AML-193 (cell line): ENCODE measurements at regions not wholly inside any gene's neighbourhood (a gene's known extent, or its start where the extent isn't known, plus 50 kb on each side); places are given as distances from the start of the nearest gene placed in this dataset.

ENCODE experiments used
- DNase-seq, 2 experiments: peaks; one replicate each; lab custom pipeline; 2025; lab: John Stamatoyannopoulos, UW

DNA sequence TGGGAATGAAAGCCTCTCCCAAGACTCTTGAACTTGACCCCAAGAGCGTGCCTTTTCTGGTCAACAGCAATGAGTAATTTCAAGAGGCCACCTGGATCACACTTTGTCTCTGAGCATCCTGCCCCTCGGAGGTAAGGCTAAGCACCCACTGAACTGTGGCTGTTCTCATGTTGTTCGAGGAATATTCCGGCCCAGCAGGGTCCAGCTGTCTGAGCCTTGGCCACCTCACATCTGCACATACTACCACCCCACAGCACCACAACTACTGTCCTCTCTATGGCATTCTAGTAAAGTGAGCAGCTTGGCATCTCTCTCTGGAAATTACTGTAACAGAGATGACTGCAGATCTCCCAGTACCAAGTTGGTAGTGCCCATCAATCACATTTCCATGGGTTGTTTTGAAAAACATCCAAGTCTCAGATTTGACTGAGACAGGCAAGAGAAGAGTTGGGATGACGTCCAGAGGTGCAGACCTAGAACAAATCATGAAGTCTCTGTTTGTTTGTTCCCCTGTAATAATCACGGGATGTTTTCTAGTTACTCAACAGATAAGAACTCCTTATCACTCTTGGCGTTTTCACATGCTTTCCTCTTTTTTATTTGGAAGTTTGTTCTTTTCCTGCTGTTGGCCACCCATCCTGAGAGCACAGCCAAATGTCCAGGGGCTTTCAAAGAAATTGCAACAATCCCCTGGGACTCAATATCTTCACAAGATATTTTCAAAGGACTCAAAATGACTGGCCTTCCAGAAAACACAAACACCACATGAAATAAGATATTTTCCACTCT lies 336.0 kb upstream of the TNP1 start:
- DNase-seq, result no peak

DNA sequence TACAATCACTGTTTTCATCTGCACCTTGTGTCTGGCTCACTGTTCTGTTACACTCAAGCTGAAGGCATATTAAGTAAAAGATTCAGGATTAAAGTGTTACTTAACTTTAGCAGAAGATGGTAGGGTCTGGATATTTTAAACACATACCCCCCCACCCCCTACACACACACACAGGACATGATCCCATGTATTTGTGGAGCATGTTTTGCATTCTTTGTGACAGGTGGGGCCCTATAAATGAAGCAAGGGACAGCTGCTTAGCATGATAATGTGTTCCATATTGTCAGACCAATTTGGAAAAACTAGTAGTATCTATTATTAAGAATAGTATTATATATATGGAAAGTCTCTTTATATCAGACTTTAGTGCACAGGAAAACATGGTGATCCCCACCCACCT lies 335.2 kb upstream of the TNP1 start:
- DNase-seq, result no peak

DNA sequence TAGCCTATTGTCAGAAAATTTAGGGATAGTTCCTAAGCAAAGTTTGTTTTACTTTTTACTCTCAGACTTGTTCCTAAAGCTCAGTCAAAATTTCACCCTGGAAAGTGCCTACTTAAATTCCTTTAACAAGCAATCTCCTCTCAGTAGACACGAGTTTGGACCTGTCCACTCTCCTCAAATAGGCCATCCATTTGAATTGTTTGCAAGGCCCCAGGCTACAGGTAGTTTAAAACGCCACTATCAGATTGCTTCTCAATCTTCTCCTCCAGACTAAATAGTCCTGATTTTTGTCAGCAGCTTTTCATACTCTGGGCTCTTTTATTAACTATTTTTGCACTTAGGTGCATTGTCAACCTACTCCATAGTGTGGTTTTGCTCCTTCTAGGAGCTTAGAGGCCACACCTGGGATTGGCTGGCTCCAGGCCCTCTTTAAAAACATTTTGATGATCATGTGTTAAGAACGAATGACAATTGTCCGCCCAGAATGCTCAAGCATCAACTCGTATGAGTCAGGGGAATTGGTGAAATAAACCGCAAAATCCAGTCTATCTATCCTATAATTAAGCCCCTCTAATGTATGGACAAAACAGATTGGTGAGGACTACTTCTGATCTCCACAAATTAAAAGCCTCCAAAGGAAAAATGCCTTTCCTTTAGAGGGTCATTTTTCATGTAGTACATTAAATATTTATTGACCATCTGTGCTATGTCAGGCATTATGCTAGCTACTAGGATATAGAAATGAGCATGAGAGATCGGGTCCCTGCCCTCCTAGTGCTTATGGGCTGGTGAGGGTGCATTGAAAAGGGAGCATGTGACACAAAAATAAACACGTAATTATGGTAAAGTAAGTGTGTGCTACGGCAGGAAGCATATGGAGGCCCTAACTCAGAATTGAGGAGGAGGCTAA lies 333.8 kb upstream of the TNP1 start:
- DNase-seq, result no peak

DNA sequence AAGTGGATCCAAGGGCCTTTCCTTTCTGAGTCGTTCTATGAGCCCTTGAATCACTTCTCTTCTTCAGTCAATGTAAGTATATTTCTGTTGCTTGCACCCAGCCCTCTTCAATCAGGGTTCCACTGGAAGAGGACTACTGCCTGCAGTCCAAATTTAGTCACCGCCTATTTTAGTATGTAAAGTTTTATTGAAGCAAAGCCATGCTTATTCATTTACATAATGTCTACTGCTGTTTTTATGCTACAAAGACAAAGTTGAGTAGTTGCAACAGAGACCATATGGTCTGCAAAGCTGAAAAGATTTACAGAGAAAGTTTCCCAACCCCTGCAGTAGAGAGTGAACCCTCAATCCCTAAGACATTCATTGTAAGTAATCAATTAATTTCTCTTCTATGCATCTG lies 332.5 kb upstream of the TNP1 start:
- no peak for DNase-seq

DNA sequence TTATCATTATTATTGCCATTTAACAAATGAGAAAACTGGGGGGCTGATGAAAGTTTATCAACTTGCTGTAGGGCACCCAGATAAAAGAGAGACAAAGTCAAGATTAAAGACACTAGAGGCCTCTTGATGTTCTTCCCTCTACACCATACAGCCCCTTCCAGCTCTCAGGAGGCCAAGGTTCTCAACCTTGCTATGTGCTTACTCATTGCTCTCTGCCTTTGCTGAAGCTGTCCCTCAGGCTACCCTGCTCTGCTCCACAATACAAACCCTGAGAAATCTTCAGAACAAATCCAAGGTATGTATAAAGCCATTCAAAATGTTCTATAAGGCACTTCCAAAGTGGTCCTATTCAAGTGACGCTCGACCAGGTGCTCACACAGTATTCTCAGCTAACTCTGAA lies 329.9 kb upstream of the TNP1 start:
- DNase-seq, result no peak

DNA sequence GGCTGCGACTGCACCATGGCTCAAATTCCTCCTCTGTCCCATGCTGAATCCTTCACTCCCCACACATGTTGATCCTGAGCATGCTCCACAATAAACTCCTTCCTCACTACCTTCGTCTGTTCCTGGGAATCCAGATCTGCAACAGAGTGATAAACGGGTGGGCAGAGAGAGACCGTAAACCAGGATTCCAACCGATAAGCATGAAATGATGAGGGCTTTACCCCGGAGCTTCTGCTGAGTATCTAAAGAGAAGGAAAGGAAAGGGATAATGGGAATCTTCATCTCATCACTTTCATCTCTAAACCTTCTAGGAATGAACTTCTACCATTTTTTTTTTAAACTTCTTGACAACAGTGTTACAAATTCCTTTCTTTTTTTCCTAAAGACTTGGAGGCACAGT lies 329.3 kb upstream of the TNP1 start:
- no peak for DNase-seq

DNA sequence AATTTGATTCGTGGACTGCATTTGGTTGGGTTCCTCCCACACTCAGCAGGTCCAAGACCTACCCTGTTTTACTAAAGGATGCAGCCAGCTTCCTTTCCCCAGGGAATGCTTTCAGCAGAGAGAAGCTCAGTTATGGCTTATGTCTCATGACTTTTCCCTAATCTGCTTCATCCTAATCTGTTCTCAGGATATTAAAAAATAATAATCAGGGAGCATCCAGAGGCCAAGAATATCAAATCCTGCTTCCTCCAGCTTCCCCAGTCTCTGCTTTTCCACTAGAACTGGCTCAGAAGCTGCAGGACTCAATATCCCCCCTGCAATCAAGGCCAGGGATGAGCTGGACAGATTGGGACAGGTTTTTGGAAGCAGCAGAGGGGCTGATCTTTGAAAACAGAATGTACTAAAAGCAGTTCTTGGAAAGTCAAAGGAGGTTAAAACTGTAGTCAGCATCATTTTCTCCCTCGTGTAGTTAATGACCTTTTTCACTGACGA lies 326.9 kb upstream of the TNP1 start:
- no peak for DNase-seq

DNA sequence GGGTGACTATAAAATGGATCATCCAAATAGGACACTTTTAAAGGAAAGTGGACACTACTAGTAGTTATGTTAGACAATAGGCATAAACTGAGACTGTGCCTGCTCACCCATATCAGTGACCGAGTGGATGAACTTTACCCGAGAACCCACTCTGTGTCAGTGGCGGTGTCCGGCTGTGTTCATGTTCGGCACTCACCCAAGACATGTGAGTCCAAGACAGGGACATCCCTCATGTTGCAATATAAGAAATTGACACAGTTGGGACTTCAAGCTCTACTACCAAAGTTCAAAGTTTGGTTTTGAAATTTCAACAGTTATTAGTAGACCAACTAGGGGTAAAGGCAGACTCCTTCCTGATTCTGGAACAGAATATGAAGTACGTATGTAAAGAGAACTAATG lies 326.3 kb upstream of the TNP1 start:
- no peak for DNase-seq

DNA sequence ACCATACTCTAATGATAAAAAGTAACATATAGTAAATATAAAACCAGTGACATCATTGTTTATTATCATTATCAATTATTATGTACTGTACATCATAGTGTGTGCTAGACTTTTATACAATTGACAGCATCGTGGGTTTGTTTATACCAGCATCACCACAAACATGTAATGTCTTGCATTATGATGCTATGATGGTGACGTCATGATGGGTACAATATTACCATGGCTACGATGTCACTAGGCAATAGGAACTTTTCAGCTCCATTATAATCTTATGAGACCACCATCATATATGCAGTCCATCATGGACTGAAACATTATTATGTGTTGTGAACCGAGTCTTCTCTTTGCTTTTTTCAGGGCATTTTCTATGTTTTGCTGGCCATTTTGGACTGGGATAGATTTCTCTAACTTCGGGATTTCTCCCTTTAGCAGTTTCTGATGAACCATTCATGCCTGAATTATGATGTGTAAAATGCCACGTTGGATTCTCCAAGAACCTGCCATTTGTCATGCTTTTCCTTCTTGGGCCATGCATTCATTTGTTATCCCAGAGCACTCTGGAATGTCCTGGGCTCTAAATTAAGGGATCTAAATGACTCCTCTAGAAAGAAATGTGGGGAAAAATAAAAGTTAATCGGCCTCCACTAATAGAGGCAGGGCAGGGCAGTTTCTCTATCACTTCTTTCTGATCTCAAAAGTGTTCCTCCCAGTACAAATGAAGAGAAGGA lies 325.6 kb upstream of the TNP1 start:
- no peak for DNase-seq

DNA sequence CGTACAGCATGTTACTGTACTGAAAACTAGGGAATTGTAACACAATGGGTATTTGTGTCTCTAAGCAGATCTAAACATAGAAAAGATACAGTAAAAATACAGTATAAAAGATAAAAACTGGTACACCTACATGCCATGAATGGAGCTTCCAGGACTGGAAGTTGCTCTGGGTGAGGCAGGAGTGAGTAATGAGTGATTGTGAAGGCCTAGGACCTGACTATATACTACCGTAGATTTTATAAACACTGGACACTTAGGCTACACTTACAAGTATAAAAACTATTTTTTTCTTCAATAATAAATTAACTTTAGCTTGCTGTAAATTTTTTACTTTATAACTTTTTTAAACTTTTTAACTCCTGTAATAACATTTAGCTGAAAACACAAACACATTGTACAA lies 324.4 kb upstream of the TNP1 start:
- DNase-seq, result no peak

DNA sequence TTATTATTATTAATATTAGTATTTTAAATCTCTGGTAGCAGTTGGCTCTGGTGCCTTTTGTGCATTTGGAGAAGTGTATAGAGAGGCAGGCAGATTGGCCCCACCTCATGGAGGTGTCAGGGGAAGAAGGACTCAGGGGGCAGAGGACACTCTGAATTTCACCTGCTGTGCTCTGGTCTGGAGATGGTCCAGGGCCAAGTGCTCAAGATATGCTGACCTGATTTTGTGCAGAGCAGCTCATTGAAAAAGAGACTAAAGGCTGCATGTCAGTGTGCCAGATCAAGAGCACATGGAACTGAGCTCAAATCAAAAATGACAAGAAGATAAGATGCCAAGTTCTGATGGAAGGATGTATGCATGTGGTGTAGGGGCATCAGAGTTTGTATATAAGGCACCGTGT lies 323.6 kb upstream of the TNP1 start:
- no peak for DNase-seq

DNA sequence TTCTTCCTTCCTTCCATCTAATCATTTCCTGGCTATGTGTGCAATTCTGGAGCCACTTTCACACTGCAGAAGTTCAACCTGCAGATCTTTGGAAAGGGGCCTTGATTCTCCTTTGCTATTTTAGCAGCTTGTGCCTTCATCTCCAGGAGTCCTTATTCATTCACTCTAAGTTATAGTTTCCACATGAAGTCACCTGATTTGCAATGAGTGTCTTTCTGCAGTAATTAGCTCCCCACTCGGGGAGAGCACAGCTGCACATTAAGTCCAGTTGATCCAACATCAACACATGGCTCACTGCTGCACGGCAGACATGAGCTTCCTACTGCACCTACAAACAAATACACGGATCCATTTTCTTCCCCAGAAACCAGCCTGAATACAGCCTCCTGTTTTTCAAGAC lies 323.1 kb upstream of the TNP1 start:
- DNase-seq, result no peak

DNA sequence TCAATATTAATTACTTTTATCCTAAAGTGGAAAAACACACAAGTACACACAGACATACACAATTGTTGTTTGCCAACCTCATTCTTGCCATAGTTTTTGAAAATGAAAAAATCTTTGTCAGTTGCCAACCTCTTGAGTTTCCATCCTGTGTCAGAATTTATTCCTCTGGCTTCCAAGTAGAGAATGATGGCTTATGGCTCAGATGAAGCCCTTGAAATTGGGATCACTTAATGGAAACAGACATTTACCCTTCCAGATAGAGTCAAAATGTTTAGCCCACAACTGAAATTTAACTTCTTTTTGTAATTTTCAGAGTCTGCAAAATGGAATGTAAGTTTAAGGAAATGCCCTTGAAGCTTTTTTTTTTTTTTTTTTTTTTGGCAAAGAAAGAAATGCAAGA lies 321.6 kb upstream of the TNP1 start:
- DNase-seq, result no peak

DNA sequence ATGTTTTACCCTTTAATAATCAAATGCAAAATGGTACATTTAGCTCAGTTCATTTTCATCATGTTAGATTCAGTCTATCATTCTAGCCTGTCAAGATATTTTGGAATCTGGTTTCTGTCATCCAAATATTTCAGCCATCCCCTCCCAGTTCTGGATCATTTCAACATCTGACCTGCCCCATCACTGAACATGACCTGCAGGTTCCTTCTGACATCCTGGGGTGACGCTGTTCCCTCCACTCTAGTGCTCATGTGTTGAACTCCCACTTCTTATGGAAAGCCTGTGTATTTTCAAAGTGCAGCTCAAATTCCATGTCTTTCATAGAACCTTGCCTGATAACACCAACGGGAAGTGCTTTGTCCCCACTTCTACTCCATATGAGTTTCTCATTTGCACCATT lies 320.0 kb upstream of the TNP1 start:
- no peak for DNase-seq

DNA sequence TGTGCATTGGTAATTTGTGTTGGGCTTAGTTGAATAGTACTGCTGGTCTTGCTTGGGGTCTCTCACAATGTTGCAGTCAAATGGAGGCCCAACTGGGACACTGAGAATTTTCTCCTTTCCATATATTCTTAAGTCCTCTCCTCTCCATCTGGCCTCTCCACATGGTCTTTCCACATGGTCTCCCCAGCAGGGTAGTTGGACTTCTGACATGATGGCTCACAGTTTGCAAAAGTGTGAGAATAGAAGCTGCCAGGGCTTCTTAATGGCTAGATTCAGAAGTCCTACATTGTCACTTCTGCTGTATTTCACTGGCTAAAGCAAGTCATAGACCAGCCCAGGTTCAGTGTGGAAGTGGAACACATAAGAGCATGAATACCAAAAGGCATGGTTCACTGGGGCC lies 318.5 kb upstream of the TNP1 start:
- DNase-seq, result no peak

DNA sequence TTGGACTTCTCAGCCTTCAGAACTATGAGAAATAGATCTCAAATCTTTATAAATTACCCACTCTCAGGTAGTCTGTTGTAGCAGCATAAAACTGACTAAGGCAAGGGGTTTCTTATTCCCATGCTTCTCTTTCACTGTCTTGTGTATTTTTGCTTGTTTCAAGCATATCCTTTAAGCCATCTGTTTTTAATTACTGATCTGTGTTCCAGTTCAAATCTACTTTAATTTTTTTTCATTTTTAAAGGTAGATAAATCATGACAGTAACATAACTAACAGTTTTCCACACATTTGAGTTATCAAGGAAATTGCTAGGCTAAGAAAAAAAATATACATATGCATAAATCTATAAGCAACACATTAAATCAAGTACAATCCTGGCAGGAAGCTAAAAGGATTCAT lies 317.9 kb upstream of the TNP1 start:
- no peak for DNase-seq

DNA sequence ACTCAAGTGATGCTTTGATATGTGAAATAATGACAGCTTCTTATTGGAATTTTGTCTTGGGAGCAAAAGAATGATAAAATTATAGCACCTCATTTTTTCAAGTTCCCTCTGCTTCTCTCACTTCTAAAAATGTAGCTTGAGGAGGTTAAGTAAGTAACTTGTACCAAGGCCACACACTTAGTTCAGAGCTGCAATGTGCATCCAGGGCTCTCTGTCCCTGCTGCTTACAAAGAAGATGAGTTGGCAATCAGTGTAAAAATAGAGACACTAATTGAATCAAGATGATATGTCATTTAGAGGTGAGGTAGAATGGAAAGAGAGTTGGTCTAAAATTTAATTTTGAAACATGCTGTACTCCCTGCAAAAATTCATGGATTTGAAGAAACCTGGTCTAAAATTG lies 312.0 kb upstream of the TNP1 start:
- DNase-seq, result no peak

DNA sequence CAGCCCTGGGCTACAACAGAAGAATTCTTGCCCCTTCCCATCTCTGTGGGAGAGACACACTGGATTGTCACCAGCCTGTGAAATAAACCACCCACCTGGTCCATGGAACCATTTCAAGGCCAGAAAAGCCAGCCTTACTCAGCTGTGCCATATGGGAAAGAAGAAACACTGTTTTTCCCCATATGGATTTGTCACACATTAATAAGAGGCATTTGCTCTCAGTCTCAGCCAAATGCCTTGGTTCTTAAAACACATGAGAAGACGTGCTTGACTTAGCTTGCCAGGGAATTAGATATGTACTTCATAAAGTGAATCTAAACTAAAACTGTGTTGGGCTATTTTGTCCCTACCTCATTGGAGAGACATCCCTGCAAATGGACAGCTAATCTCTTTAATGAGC lies 308.6 kb upstream of the TNP1 start:
- DNase-seq, result no peak

DNA sequence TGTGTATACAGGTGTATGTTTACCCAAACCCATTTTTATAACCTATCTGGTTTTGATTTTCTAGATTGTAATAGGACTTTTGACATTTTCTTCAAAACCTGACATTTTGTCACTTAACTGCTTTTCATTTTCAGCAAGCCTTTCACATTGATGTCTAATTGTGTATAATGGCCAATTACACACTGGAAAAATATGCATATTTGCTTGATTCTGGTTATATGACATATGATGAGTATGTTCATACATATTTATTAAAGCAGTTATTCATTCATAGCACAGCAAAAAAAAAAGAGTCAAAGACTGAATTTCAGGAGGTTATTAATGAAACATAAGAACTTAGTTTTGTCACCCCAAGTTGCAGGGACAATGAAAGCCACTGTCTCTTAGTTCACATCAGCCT lies 307.7 kb upstream of the TNP1 start:
- no peak for DNase-seq

DNA sequence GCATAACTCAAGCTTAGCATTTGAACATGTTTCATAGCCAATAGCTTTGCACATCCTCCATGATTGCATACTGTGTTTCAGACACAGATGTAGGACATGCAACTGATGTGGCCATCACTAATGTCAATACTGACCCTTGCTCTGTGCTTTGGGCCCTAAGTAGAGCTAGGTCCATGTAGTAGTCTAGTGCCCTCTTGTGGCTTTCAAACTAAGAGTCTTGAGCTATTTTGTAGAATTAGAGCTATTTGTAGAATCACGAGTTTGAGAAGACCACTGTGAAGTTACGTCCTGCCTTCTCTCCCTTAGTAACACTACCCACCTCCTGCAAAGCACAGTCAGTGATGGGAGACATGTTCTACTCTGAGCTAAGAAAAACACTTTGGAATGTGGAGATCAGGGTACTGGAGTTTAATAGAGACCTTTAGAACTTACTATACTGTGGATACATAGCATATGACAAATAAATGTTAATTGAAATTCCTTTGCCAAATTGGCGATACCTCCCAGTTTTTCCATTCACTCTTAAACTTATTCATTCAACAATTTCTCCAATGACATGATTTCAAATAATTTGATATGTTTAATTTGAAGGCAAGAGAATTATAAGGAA lies 306.5 kb upstream of the TNP1 start:
- DNase-seq, result peak; percentile 35 to 58

DNA sequence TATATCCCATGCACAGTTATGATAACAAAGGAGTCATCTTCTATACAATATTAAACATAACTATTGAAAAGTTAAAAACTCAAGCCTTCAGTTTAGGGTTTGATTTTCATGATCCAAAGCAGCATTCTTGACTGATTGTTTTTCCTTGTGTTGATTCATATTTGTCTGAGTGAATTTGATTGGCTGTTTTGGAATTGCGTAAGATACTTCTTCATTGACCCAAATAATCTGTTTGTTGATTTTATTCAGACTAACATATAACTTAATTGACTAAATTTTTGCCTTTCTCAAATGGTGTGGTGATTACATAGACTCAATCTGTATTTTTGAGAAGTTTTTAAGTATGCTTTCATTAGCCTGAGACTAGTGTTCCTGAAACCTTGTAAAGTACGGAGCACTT lies 305.7 kb upstream of the TNP1 start:
- DNase-seq, result no peak

DNA sequence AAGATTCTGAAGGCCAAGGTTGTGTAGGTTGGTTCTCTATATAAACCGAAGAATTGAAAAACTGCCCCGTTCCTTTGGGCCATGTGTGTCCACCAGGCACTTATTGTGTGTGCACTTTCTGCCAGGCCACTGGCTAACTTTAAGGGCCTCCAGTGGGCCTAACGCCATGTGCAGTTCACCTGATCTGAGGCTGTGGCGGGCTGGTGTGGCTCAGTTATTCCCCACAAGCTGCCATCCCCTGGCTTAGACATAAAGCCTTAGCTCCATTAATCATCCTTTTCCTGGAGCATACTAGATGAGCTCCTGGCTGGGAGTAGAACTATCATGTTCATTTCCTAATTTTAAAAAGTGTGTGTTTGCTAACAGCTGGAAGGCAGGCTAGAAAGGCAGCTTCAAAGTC lies 304.1 kb upstream of the TNP1 start:
- DNase-seq, result no peak
